ENCODE measurements at regions not wholly inside any gene's neighbourhood (a gene's known extent, or its start where the extent isn't known, plus 50 kb on each side); places are given as distances from the start of the nearest gene placed in this dataset.
"Not testable (repeated sequence)": the region's sequence is repeated elsewhere in the genome, so short reads cannot be mapped to it uniquely, and the experiment has no call there.

- no peak for DNase-seq
- no peaks in the 10 kb centered on the region for H3K4me1 ChIP-seq (ENCODE audit: control insufficient read depth in 1 of 2, insufficient read depth in 2 of 2, low read length in 2 of 2)
- no peak overlapping the region for H3K4me3 ChIP-seq (ENCODE audit: low read length in 2 of 2)
- H3K27me3 ChIP-seq (ENCODE audit: control insufficient read depth in 1 of 2, insufficient read depth in 2 of 2, low read length in 1 of 2): no peaks in the 10 kb centered on the region
- ATAC-seq (ENCODE audit: low FRiP score): no peak
- intact Hi-C loops (cut with DNase I): no loop called here
- H3K36me3 ChIP-seq (ENCODE audit: control insufficient read depth in 1 of 2, insufficient read depth in 2 of 2, low read length in 1 of 2): no peaks in the 10 kb centered on the region
- 55 to 63% methylated on average over 2 of the region's 2 CpGs for WGBS, 2 donors
- H3K27ac ChIP-seq (ENCODE audit: low read depth in 1 of 2, low read length in 2 of 2): no peak overlapping the region
- H3K9me3 ChIP-seq (ENCODE audit: control insufficient read depth, low read length): peaks cover 5% of the 10 kb centered on the region
Measured at GRCh38 chr14:101301011-101301410, 260.3 kb upstream of the DIO3 start.

GRCh38 chr14:101307162-101307561, 254.1 kb upstream of the DIO3 start:
- intact Hi-C loops (cut with DNase I); ATAC-seq (ENCODE audit: low FRiP score); H3K9me3 ChIP-seq (ENCODE audit: control insufficient read depth, low read length); H3K4me3 ChIP-seq (ENCODE audit: low read length in 2 of 2); H3K27me3 ChIP-seq (ENCODE audit: control insufficient read depth in 1 of 2, insufficient read depth in 2 of 2, low read length in 1 of 2); H3K4me1 ChIP-seq (ENCODE audit: control insufficient read depth in 1 of 2, insufficient read depth in 2 of 2, low read length in 2 of 2); DNase-seq; H3K27ac ChIP-seq (ENCODE audit: low read depth in 1 of 2, low read length in 2 of 2); H3K36me3 ChIP-seq (ENCODE audit: control insufficient read depth in 1 of 2, insufficient read depth in 2 of 2, low read length in 1 of 2): not testable (repeated sequence)
- WGBS, 2 donors: 88 to 89% methylated on average over 2 of the region's 2 CpGs

- intact Hi-C loops (cut with DNase I); H3K27ac ChIP-seq (ENCODE audit: low read depth in 1 of 2, low read length in 2 of 2); H3K9me3 ChIP-seq (ENCODE audit: control insufficient read depth, low read length); H3K36me3 ChIP-seq (ENCODE audit: control insufficient read depth in 1 of 2, insufficient read depth in 2 of 2, low read length in 1 of 2); H3K4me1 ChIP-seq (ENCODE audit: control insufficient read depth in 1 of 2, insufficient read depth in 2 of 2, low read length in 2 of 2); H3K27me3 ChIP-seq (ENCODE audit: control insufficient read depth in 1 of 2, insufficient read depth in 2 of 2, low read length in 1 of 2); ATAC-seq (ENCODE audit: low FRiP score); DNase-seq; H3K4me3 ChIP-seq (ENCODE audit: low read length in 2 of 2): not testable (repeated sequence)
- 59 to 65% methylated on average over 7 of the region's 7 CpGs for WGBS, 2 donors
Measured at GRCh38 chr14:101311186-101311585, 250.1 kb upstream of the DIO3 start.

- peaks cover 0 to 1% of the 10 kb centered on the region in 2 donors for H3K27me3 ChIP-seq (ENCODE audit: control insufficient read depth in 1 of 2, insufficient read depth in 2 of 2, low read length in 1 of 2)
- H3K4me1 ChIP-seq (ENCODE audit: control insufficient read depth in 1 of 2, insufficient read depth in 2 of 2, low read length in 2 of 2): no peaks in the 10 kb centered on the region
- no peak for ATAC-seq (ENCODE audit: low FRiP score)
- no peak for DNase-seq
- no peaks in the 10 kb centered on the region for H3K36me3 ChIP-seq (ENCODE audit: control insufficient read depth in 1 of 2, insufficient read depth in 2 of 2, low read length in 1 of 2)
- peaks cover 8% of the 10 kb centered on the region for H3K9me3 ChIP-seq (ENCODE audit: control insufficient read depth, low read length)
- H3K27ac ChIP-seq (ENCODE audit: low read depth in 1 of 2, low read length in 2 of 2): no peak overlapping the region
- H3K4me3 ChIP-seq (ENCODE audit: low read length in 2 of 2): no peak overlapping the region
- WGBS, 2 donors: 55 to 64% methylated on average over 6 of the region's 6 CpGs
- intact Hi-C loops (cut with DNase I): no loop called here
Measured at GRCh38 chr14:101313268-101313667, 248.0 kb upstream of the DIO3 start.

GRCh38 chr14:101315802-101316296, 245.4 kb upstream of the DIO3 start:
- Histone ChIP-seq H3K4me1 (ENCODE audit: control insufficient read depth in 1 of 2, insufficient read depth in 2 of 2, low read length in 2 of 2) (no peaks in the 10 kb centered on the region), H3K4me3 (ENCODE audit: low read length in 2 of 2) (no peak overlapping the region), H3K27ac (ENCODE audit: low read depth in 1 of 2, low read length in 2 of 2) (no peak overlapping the region), H3K36me3 (ENCODE audit: control insufficient read depth in 1 of 2, insufficient read depth in 2 of 2, low read length in 1 of 2) (no peaks in the 10 kb centered on the region), H3K9me3 (ENCODE audit: control insufficient read depth, low read length) (peaks cover 8% of the 10 kb centered on the region), H3K27me3 (ENCODE audit: control insufficient read depth in 1 of 2, insufficient read depth in 2 of 2, low read length in 1 of 2) (peaks cover 0 to 1% of the 10 kb centered on the region in 2 donors)
- ATAC-seq (ENCODE audit: low FRiP score) (no peak), DNase-seq (no peak)
- intact Hi-C loops (cut with DNase I): no loop called here
- 79 to 82% methylated on average over 3 of the region's 3 CpGs for WGBS, 2 donors

- Histone ChIP-seq H3K4me3 (ENCODE audit: low read length in 2 of 2) (no peak overlapping the region), H3K4me1 (ENCODE audit: control insufficient read depth in 1 of 2, insufficient read depth in 2 of 2, low read length in 2 of 2) (no peaks in the 10 kb centered on the region), H3K27me3 (ENCODE audit: control insufficient read depth in 1 of 2, insufficient read depth in 2 of 2, low read length in 1 of 2) (no peaks in the 10 kb centered on the region), H3K9me3 (ENCODE audit: control insufficient read depth, low read length) (peaks cover 8% of the 10 kb centered on the region), H3K36me3 (ENCODE audit: control insufficient read depth in 1 of 2, insufficient read depth in 2 of 2, low read length in 1 of 2) (no peaks in the 10 kb centered on the region), H3K27ac (ENCODE audit: low read depth in 1 of 2, low read length in 2 of 2) (no peak overlapping the region)
- WGBS, 2 donors: 74 to 79% methylated on average over 6 of the region's 6 CpGs
- DNase-seq (no peak), ATAC-seq (ENCODE audit: low FRiP score) (no peak)
- intact Hi-C loops (cut with DNase I): no loop called here
Measured at GRCh38 chr14:101318271-101318670, 243.0 kb upstream of the DIO3 start.

- Histone ChIP-seq H3K27ac (ENCODE audit: low read depth in 1 of 2, low read length in 2 of 2) (no peak overlapping the region), H3K27me3 (ENCODE audit: control insufficient read depth in 1 of 2, insufficient read depth in 2 of 2, low read length in 1 of 2) (no peaks in the 10 kb centered on the region), H3K36me3 (ENCODE audit: control insufficient read depth in 1 of 2, insufficient read depth in 2 of 2, low read length in 1 of 2) (no peaks in the 10 kb centered on the region), H3K9me3 (ENCODE audit: control insufficient read depth, low read length) (peaks cover 13% of the 10 kb centered on the region), H3K4me3 (ENCODE audit: low read length in 2 of 2) (no peak overlapping the region), H3K4me1 (ENCODE audit: control insufficient read depth in 1 of 2, insufficient read depth in 2 of 2, low read length in 2 of 2) (no peaks in the 10 kb centered on the region)
- DNase-seq (no peak), ATAC-seq (ENCODE audit: low FRiP score) (no peak)
- 53 to 59% methylated on average over 1 of the region's 1 CpG for WGBS, 2 donors
- intact Hi-C loops (cut with DNase I): no loop called here
Measured at GRCh38 chr14:101320396-101320795, 240.9 kb upstream of the DIO3 start.

- peaks cover 5% of the 10 kb centered on the region for H3K9me3 ChIP-seq (ENCODE audit: control insufficient read depth, low read length)
- H3K4me3 ChIP-seq (ENCODE audit: low read length in 2 of 2): no peak overlapping the region
- H3K36me3 ChIP-seq (ENCODE audit: control insufficient read depth in 1 of 2, insufficient read depth in 2 of 2, low read length in 1 of 2): no peaks in the 10 kb centered on the region
- 65 to 68% methylated on average over 5 of the region's 5 CpGs for WGBS, 2 donors
- DNase-seq: no peak
- intact Hi-C loops (cut with DNase I): no loop called here
- no peak for ATAC-seq (ENCODE audit: low FRiP score)
- H3K27me3 ChIP-seq (ENCODE audit: control insufficient read depth in 1 of 2, insufficient read depth in 2 of 2, low read length in 1 of 2): no peaks in the 10 kb centered on the region
- no peak overlapping the region for H3K27ac ChIP-seq (ENCODE audit: low read depth in 1 of 2, low read length in 2 of 2)
- no peaks in the 10 kb centered on the region for H3K4me1 ChIP-seq (ENCODE audit: control insufficient read depth in 1 of 2, insufficient read depth in 2 of 2, low read length in 2 of 2)
Measured at GRCh38 chr14:101322223-101322622, 239.1 kb upstream of the DIO3 start.

GRCh38 chr14:101323111-101323510, 238.2 kb upstream of the DIO3 start:
- DNase-seq (no peak), ATAC-seq (ENCODE audit: low FRiP score) (no peak)
- H3K4me3 ChIP-seq (ENCODE audit: low read length in 2 of 2): no peak overlapping the region
- H3K9me3 ChIP-seq (ENCODE audit: control insufficient read depth, low read length): peaks cover 5% of the 10 kb centered on the region
- no peaks in the 10 kb centered on the region for H3K27me3 ChIP-seq (ENCODE audit: control insufficient read depth in 1 of 2, insufficient read depth in 2 of 2, low read length in 1 of 2)
- H3K4me1 ChIP-seq (ENCODE audit: control insufficient read depth in 1 of 2, insufficient read depth in 2 of 2, low read length in 2 of 2): no peaks in the 10 kb centered on the region
- 84 to 91% methylated on average over 4 of the region's 4 CpGs for WGBS, 2 donors
- intact Hi-C loops (cut with DNase I): no loop called here
- no peak overlapping the region for H3K27ac ChIP-seq (ENCODE audit: low read depth in 1 of 2, low read length in 2 of 2)
- no peaks in the 10 kb centered on the region for H3K36me3 ChIP-seq (ENCODE audit: control insufficient read depth in 1 of 2, insufficient read depth in 2 of 2, low read length in 1 of 2)
